ENCODE measurements at regions not wholly inside any gene's neighbourhood (a gene's known extent, or its start where the extent isn't known, plus 50 kb on each side); places are given as distances from the start of the nearest gene placed in this dataset.

GRCh38 chrX:10900585-10901289 lies 210.4 kb upstream of the HCCS start:
- Histone ChIP-seq H3K27me3 (no peaks in the 10 kb centered on the region), H3K9me3 (peaks cover 0 to 13% (median 0%) of the 10 kb centered on the region in 4 donors), H3K4me3 (no peak overlapping the region), H3K4me1 (peaks cover 0 to 29% (median 0%) of the 10 kb centered on the region in 4 donors), H3K27ac (replicated peaks in 1 of 4) (peak overlapping the region in 3 of 4 donors; percentile 5 to 15 (median 11)), H3K36me3 (no peaks in the 10 kb centered on the region)
- no peak for DNase-seq (ENCODE audit: extremely low spot score)
- TF ChIP-seq CTCF (IDR thresholded peaks at IDR 0.05) (no peak), EP300 (IDR thresholded peaks at IDR 0.05) (no peak), POLR2A (IDR thresholded peaks at IDR 0.05; ENCODE audit: low read depth) (no peak), POLR2AphosphoS5 (IDR thresholded peaks at IDR 0.05) (no peak)
- 25% methylated on average over 4 of the region's 4 CpGs for WGBS
- intact Hi-C loops (cut with DNase I): no loop called here

- peaks cover 0 to 12% (median 0%) of the 10 kb centered on the region in 4 donors for H3K9me3 ChIP-seq
- no peaks in the 10 kb centered on the region for H3K36me3 ChIP-seq
- WGBS: 37% methylated on average over 1 of the region's 1 CpG
- no peak for DNase-seq (ENCODE audit: extremely low spot score)
- no peaks in the 10 kb centered on the region for H3K27me3 ChIP-seq
- no peak overlapping the region for H3K4me3 ChIP-seq
- intact Hi-C loops (cut with DNase I): no loop called here
- peaks cover 0 to 29% (median 0%) of the 10 kb centered on the region in 4 donors for H3K4me1 ChIP-seq
- TF ChIP-seq CTCF (IDR thresholded peaks at IDR 0.05) (no peak), POLR2A (IDR thresholded peaks at IDR 0.05; ENCODE audit: low read depth) (no peak), EP300 (IDR thresholded peaks at IDR 0.05) (no peak), POLR2AphosphoS5 (IDR thresholded peaks at IDR 0.05) (no peak)
- H3K27ac ChIP-seq (replicated peaks in 1 of 4): peak overlapping the region in 3 of 4 donors; percentile 5 to 17 (median 15)
These were observed 209.9 kb upstream of the HCCS start for GRCh38 chrX:10901290-10901633.

GRCh38 chrX:10902001-10902400 lies 209.1 kb upstream of the HCCS start:
- no peak for DNase-seq (ENCODE audit: extremely low spot score)
- intact Hi-C loops (cut with DNase I): no loop called here
- H3K9me3 ChIP-seq: peaks cover 0 to 4% (median 0%) of the 10 kb centered on the region in 4 donors
- TF ChIP-seq EP300 (IDR thresholded peaks at IDR 0.05) (no peak), POLR2A (IDR thresholded peaks at IDR 0.05; ENCODE audit: low read depth) (no peak), CTCF (IDR thresholded peaks at IDR 0.05) (no peak), POLR2AphosphoS5 (IDR thresholded peaks at IDR 0.05) (no peak)
- H3K36me3 ChIP-seq: no peaks in the 10 kb centered on the region
- no peaks in the 10 kb centered on the region for H3K27me3 ChIP-seq
- H3K4me1 ChIP-seq: peaks cover 0 to 29% (median 0%) of the 10 kb centered on the region in 4 donors
- H3K27ac ChIP-seq (replicated peaks in 1 of 4): no peak overlapping the region
- 72% methylated on average over 2 of the region's 2 CpGs for WGBS
- no peak overlapping the region for H3K4me3 ChIP-seq

- DNase-seq (ENCODE audit: extremely low spot score): no peak
- Histone ChIP-seq H3K4me3 (no peak overlapping the region), H3K27me3 (no peaks in the 10 kb centered on the region), H3K27ac (replicated peaks in 1 of 4) (no peak overlapping the region), H3K36me3 (no peaks in the 10 kb centered on the region), H3K9me3 (no peaks in the 10 kb centered on the region), H3K4me1 (peaks cover 0 to 29% (median 0%) of the 10 kb centered on the region in 4 donors)
- TF ChIP-seq POLR2A (IDR thresholded peaks at IDR 0.05; ENCODE audit: low read depth) (no peak), POLR2AphosphoS5 (IDR thresholded peaks at IDR 0.05) (no peak)
- intact Hi-C loops (cut with DNase I): no loop called here
These were observed 207.6 kb upstream of the HCCS start for GRCh38 chrX:10903523-10903922.

- TF ChIP-seq POLR2A (IDR thresholded peaks at IDR 0.05; ENCODE audit: low read depth): no peak
- no peak for TF ChIP-seq POLR2AphosphoS5 (IDR thresholded peaks at IDR 0.05)
- no peak for TF ChIP-seq CTCF (IDR thresholded peaks at IDR 0.05)
- TF ChIP-seq EP300 (IDR thresholded peaks at IDR 0.05): no peak
- Histone ChIP-seq H3K27me3 (no peaks in the 10 kb centered on the region), H3K9me3 (no peaks in the 10 kb centered on the region), H3K36me3 (no peaks in the 10 kb centered on the region), H3K4me3 (no peak overlapping the region), H3K4me1 (peaks cover 0 to 29% (median 0%) of the 10 kb centered on the region in 4 donors), H3K27ac (replicated peaks in 1 of 4) (no peak overlapping the region)
- no peak for DNase-seq (ENCODE audit: extremely low spot score)
- 29% methylated on average over 2 of the region's 2 CpGs for WGBS
- intact Hi-C loops (cut with DNase I): no loop called here
These were observed 206.9 kb upstream of the HCCS start for GRCh38 chrX:10904220-10904619.
